ENCODE measurements at regions not wholly inside any gene's neighbourhood (a gene's known extent, or its start where the extent isn't known, plus 50 kb on each side); places are given as distances from the start of the nearest gene placed in this dataset.
A peak's percentile ranks its signal among the peaks of the same experiment; 100 is the strongest.

- intact Hi-C loops (cut with micrococcal nuclease) = no loop called here
- H3K4me3 Mint-ChIP-seq (ENCODE audit: unreplicated experiment) = peak overlapping the region; percentile 77
- ChIA-PET CTCF (no interaction called here), POLR2A (no interaction called here)
- H3K27ac Mint-ChIP-seq (ENCODE audit: low read depth, unreplicated experiment) = no peak overlapping the region
- peaks cover 6% of the 10 kb centered on the region for H3K4me1 Mint-ChIP-seq (ENCODE audit: insufficient read depth, unreplicated experiment)
- no peak for DNase-seq (ENCODE audit: unreplicated experiment)
- H3K27me3 Mint-ChIP-seq (ENCODE audit: insufficient read depth, unreplicated experiment) = no peaks in the 10 kb centered on the region
- no peaks in the 10 kb centered on the region for H3K9me3 Mint-ChIP-seq (ENCODE audit: unreplicated experiment)
- no peak for TF ChIP-seq CTCF (IDR thresholded peaks at IDR 0.05; ENCODE audit: unreplicated experiment)
- no TSS peak for BruUV-seq (replicated peaks)
- no peaks in the 10 kb centered on the region for H3K36me3 Mint-ChIP-seq (ENCODE audit: insufficient read depth, unreplicated experiment)
Measured at GRCh38 chr7:18087687-18088078, 60.0 kb upstream of the PRPS1L1 start.

- no TSS peak for BruUV-seq (replicated peaks)
- POLR2A ChIA-PET = no interaction called here
- H3K36me3 Mint-ChIP-seq (ENCODE audit: insufficient read depth, unreplicated experiment) = no peaks in the 10 kb centered on the region
- no peaks in the 10 kb centered on the region for H3K27me3 Mint-ChIP-seq (ENCODE audit: insufficient read depth, unreplicated experiment)
- no peak for DNase-seq (ENCODE audit: unreplicated experiment)
- CTCF ChIA-PET = no interaction called here
- intact Hi-C loops (cut with micrococcal nuclease) = no loop called here
- TF ChIP-seq CTCF (IDR thresholded peaks at IDR 0.05; ENCODE audit: unreplicated experiment) = no peak
- H3K4me3 Mint-ChIP-seq (ENCODE audit: unreplicated experiment) = no peak overlapping the region
- H3K4me1 Mint-ChIP-seq (ENCODE audit: insufficient read depth, unreplicated experiment) = no peaks in the 10 kb centered on the region
- H3K9me3 Mint-ChIP-seq (ENCODE audit: unreplicated experiment) = no peaks in the 10 kb centered on the region
- H3K27ac Mint-ChIP-seq (ENCODE audit: low read depth, unreplicated experiment) = no peak overlapping the region
Measured at GRCh38 chr7:18096087-18096486, 68.4 kb upstream of the PRPS1L1 start.

GRCh38 chr7:18102576-18102975 lies 74.9 kb upstream of the PRPS1L1 start:
- no peaks in the 10 kb centered on the region for H3K4me1 Mint-ChIP-seq (ENCODE audit: insufficient read depth, unreplicated experiment)
- H3K9me3 Mint-ChIP-seq (ENCODE audit: unreplicated experiment) = no peaks in the 10 kb centered on the region
- no peak overlapping the region for H3K27ac Mint-ChIP-seq (ENCODE audit: low read depth, unreplicated experiment)
- H3K4me3 Mint-ChIP-seq (ENCODE audit: unreplicated experiment) = no peak overlapping the region
- DNase-seq (ENCODE audit: unreplicated experiment) = no peak
- no peaks in the 10 kb centered on the region for H3K27me3 Mint-ChIP-seq (ENCODE audit: insufficient read depth, unreplicated experiment)
- no TSS peak for BruUV-seq (replicated peaks)
- intact Hi-C loops (cut with micrococcal nuclease) = no loop called here
- ChIA-PET POLR2A (interaction anchor here (0.6 to 0.8 kb wide), 2 partner anchors 12 to 59 kb away, joined by 3 read pairs; no protein-coding TSS in a partner anchor), CTCF (no interaction called here)
- no peak for TF ChIP-seq CTCF (IDR thresholded peaks at IDR 0.05; ENCODE audit: unreplicated experiment)
- H3K36me3 Mint-ChIP-seq (ENCODE audit: insufficient read depth, unreplicated experiment) = no peaks in the 10 kb centered on the region

- H3K27ac Mint-ChIP-seq (ENCODE audit: low read depth, unreplicated experiment) = no peak overlapping the region
- no TSS peak for BruUV-seq (replicated peaks)
- intact Hi-C loops (cut with micrococcal nuclease) = no loop called here
- DNase-seq (ENCODE audit: unreplicated experiment) = no peak
- H3K9me3 Mint-ChIP-seq (ENCODE audit: unreplicated experiment) = no peaks in the 10 kb centered on the region
- POLR2A ChIA-PET = no interaction called here
- no peak overlapping the region for H3K4me3 Mint-ChIP-seq (ENCODE audit: unreplicated experiment)
- H3K36me3 Mint-ChIP-seq (ENCODE audit: insufficient read depth, unreplicated experiment) = no peaks in the 10 kb centered on the region
- CTCF ChIA-PET = interaction anchor here (0.6 to 1.1 kb wide), 5 partner anchors 11 to 1754 kb away, joined by 3 to 5 read pairs (median 3); no protein-coding TSS in a partner anchor
- TF ChIP-seq CTCF (IDR thresholded peaks at IDR 0.05; ENCODE audit: unreplicated experiment) = no peak
- H3K4me1 Mint-ChIP-seq (ENCODE audit: insufficient read depth, unreplicated experiment) = no peaks in the 10 kb centered on the region
- H3K27me3 Mint-ChIP-seq (ENCODE audit: insufficient read depth, unreplicated experiment) = no peaks in the 10 kb centered on the region
Measured at GRCh38 chr7:18103436-18104218, 76.0 kb upstream of the PRPS1L1 start.
